Hippocampal formation (tissue), 2 donors: ENCODE measurements at regions not wholly inside any gene's neighbourhood (a gene's known extent, or its start where the extent isn't known, plus 50 kb on each side); places are given as distances from the start of the nearest gene placed in this dataset.

Experiments
- DNase-seq, 2 donors: peaks; one replicate each; lab custom pipeline; 2025; lab: John Stamatoyannopoulos, UW

DNA sequence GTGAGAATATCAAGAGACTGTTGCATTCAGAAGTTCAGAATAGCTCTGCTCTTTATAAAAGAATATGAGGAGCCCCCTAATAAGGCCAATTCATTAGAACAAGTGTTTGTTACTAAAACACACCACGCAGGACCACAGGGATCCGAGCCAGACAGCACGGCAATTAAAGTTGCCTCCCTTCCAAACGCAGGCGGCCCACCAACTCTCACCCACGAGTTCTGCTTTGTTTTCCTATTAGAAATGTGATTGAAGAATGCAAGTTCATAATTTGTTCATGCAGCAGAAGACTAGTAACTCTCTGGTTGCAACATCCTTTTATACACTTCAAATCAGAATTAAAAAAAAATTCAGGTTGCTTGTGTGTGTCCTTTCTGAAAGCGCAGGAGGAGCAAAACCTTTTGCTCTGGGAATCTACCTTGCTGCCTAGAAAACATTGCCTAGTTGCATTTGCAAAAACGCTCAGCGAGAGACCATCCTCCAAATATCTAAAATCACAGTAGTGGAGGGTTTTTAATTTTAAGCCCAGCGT, 1044.1 kb upstream of the NR2F2 start:
- DNase-seq, result no peak

DNA sequence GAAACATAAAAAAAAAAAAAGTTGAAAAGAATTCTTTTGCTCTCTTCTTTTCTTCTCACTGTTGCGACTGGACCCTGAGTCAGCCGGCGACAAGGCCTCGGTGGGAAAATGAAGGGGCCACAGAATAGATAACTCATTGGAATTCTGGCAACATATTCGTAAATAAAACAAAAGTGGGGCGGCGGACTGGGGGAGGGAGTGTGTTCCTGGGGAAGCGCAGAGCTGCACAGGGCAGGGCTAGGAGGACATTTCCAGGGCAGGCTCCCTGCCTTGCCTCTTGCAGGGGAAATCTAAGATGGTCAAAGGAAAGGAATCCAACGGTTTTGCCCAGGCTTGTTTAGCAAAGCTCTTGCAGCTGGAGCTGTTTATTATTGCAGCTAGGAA, 1042.8 kb upstream of the NR2F2 start:
- DNase-seq, result no peak

DNA sequence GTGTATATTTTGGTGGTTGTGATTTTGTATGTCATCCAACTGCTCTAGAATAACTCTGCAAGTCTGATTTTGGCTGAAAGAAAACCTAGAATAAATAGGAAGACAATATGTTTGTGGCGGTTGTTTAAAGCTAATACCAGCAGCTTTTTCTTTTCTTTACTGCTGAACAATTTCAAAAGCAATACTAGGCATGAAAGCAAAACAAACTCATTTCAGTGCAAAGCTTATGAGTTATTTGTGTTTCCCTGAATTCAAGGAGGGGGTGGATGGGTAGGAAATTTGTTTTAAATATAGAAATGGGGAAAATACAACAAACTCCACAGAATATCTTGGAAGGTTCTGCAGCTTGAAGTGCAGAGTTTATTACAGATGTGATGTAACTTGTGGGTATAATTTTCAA, 1041.9 kb upstream of the NR2F2 start:
- no peak for DNase-seq

DNA sequence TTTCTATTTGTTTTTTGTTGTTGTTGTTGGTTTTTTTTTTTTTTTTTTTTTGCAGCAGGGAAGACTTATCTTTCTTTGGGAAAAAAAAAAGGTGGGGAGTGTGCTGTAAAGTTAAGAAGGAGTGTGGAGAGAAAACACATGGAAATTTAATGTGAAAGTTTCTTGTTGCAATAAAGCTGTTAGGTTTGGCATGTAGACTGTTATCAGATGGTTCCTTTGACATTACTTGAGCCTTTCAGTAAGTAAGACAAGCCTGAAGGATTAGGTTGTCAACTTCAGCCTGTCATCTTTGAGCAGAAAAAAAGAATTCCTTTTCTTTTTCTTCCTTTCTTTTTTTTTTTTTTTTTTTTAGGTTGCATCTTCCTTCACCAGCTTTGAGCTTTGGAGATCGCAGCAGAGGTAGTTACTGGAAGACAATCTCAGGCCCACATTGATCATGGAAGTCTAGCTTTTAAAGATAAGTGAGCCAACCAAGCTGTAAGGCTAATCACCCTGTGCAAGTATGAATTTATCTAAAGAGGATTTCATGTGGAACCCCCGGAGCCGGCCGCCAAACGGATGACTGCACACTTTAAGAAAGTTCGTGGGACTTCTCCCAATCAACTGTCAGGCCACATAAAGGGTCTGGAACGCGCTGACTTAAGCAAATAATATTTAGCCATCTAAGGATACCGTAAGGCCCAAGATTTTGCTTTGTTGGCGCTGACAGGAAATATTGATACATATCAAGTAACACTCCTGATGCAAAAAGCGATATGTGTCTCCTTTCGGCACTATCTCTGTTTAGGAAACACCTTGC, 1040.1 kb upstream of the NR2F2 start:
- no peak for DNase-seq

DNA sequence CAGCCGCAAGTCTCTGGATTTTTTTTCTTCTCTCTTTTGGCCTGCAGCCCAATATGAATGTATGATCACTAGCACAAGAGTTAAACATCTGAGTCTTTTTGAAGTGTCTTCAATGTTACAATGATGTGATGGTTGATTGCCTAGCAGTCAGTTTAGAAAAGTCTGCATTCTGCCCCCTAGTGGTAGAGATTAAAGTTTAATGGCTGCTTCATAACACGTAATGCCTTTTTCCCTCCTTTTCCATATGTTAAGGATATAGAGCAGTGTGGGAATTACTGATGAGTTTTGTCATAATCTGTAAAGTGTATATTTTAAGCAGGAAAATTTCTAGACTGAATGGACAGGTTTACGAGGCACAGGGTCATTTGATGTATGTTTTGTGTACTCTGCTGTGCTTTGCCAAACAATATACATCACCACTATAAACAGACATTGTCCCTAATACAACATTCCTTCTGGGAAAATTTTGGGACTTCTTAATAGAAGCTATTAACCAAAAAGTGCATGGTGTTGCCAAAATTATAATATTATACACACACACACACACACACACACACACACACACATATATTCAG, 1038.5 kb upstream of the NR2F2 start:
- peak in 1 of 2 donors; percentile 47 for DNase-seq

DNA sequence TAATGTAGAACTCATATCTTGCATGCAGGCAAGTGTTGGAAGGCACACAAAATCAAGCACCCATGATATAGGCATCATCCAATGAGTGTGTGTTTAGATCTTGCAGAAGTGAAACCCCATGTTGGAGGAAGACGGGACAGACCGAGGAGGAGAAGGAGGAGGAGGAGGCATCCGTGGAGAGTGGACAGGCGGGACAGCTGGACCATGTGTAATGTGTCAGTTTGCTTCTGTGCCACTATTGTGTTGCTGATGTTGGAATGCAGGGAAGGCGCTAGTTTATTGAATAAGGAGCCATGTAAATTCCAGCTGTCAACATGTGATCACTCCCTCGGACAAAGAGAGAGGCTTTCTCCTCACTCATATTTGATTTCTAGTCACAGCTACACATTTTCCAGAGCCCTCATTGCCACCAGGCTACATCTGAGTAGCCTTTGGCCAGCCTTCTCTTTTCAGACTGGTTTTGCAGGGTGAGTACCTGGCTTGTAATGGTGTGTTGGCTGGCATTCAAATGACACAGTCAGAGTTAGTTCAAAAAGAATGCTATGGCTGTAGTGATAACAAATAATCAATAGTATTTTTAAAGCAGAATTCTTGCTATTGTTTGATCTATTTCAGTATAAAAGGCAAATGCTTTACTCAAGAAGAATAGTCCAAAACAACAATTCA, 1037.6 kb upstream of the NR2F2 start:
- peak in 1 of 2 donors; percentile 5 for DNase-seq

DNA sequence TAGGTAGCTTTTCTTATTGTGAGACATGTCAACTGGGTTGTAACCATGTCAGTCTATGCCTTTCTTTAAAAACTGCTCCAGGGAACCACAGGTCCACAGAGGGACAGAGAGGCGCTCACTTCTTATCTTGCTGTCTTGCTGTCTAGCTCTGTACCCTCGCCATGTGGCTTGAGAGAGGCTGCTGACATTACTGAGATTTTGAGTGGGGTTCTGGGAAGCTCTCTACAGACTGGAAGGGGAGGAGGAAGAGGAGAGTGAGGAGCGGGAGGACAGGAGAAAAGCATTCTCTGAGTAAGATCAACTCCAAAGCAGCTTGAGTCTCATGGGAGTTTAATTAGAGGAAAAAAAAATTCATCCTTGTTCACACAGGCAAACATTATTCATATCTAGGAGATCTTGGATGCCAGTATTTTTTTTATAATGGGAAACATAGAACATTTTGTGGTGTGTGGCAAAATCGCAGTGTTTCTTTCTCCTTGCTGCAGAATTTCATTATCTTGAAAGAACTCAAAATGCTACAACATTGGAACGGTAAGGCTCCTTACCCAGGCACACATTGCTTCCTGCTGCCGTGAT, 1037.0 kb upstream of the NR2F2 start:
- DNase-seq, result no peak

DNA sequence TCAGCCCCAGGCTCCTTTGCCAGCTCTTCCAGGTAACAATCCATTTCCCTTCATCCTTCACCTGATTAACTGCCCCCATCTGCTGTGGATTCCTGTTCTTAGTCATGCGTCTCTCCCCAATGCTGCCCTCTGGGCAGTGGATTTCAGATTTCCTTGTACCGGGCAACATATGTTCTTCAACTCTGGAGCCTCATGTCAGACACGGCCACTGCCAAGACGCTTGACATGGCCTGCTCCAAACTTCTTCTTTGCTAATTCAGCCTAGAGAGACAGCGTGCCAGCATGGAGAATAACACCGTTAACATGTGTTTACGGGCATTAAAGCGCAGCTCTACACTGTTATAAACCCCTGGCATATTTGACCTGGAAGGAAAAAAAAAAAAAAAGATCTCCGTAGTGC, 1035.1 kb upstream of the NR2F2 start:
- no peak for DNase-seq

DNA sequence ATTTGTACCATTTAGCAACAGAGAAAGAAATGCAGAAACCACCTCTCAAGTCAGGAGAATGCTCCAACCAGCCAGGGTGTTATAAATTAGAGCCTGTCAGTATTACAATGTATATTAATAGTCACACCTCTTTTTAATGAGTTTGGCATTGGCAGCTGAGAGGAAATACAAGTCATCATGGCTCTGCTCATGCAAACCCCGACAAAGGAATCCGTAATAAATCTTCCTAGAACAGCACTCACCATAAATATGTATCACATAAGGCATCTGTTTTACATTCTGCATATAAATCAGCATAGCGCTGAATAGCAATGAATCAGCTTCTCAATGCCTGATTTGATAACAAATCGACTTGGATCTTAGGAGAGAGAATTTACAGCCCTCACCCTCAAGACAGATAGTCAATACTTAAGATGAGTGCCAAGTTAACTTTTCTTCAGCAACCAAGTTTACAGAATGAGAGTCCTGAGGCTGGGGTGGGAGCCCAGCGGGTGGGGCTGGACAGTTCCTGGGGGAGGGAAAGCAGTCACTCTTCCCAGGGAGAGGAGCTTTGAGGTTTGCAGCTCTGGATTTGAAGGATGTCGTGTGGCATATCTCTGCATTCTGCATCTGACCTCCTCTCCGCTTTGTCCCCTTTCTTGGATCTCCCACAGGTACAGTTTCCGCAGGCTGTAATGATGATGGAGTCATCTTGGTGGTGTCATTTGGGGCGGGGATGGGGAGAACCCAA, 1034.4 kb upstream of the NR2F2 start:
- DNase-seq, result no peak

DNA sequence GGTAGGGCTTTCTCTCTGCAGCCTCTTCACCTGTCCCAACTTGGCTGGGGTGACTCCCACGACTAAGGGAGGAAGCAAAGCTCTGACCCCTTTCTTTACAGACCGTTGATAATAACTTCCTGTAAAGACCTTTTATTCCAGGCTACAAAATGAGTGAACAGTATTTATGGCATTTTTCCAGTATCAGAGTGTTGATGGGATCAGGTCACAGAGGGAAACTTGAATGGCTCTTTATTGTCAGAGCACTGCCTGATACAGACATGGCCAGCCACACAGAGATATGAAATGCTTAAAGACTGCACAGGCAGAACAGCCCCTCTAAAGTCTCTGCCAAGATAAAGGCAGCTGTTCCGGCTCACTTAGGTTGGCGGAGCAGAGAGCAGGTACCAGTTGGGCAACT, 1033.9 kb upstream of the NR2F2 start:
- no peak for DNase-seq

DNA sequence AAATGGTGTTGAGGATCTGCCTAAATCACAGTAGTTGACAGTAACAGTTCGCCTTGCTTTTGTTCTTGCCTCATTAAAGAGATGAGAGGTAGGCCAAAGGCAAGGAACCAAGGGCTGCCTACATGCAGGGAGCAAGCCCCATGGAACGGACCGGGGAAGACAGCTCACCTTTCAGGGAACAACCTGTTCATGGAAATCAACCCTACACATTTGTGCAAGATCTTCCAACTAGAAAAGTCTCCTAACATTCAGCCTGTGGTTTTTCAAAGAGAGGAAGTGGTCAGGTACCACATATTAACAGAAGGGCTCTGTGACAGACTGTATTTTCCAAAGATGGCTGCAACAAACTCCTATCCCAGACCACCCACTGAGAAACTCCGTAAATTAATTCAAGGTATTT, 1031.8 kb upstream of the NR2F2 start:
- no peak for DNase-seq

DNA sequence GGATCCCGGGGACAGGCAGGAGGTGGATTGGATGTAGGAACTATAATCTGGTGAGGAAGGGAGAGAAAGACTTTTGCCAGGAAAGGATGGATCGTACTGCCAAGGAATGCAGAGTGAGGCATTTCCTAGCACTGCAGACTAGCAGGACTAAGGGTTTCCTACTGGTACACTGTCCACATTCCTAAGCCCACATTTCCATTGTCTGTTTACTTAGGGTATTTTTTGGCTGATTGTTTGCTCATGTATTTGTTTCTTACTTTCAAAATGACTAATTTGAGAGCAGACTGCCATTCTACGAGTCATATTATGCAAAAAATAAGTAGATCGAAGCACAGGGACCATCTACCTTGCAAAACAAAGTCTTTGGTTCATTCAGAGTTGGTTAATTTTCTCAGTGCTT, 1029.5 kb upstream of the NR2F2 start:
- DNase-seq, result no peak

DNA sequence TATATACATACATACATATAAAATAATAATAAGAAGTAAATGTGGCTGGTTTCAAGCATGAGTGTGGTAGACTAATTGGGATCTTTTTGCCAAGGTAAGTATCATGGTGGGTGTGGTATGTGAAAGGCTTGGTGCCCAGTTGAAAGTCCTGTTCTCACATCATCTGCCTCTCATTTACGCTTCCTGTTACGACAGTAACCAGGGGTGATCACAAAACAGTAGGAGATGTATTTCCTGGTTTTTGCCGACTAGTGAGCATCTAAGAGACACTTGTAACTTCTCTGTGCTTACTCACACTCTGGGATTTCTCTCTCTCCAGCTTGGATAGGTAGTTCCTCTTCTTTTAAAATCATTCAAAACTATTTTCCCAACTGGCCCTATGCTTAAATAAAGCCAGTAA, 1028.3 kb upstream of the NR2F2 start:
- no peak for DNase-seq

DNA sequence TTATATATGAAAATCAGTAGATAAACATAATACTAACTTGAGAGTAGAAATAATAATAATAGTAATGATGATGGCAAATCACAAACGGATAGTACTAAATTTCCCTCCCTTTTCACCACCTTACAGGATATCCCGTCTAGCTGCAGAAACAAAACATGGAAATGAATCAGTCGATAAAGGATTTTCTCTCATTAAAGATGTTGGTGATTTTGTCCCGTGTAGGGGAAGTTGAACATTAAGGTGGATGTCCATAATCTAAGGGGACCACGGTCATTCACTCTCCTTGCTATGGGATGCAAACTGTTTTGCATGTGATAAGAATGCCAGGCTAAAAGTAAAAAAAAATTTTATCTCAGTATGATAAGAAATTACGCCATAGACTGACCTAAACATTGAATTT, 1027.7 kb upstream of the NR2F2 start:
- no peak for DNase-seq

DNA sequence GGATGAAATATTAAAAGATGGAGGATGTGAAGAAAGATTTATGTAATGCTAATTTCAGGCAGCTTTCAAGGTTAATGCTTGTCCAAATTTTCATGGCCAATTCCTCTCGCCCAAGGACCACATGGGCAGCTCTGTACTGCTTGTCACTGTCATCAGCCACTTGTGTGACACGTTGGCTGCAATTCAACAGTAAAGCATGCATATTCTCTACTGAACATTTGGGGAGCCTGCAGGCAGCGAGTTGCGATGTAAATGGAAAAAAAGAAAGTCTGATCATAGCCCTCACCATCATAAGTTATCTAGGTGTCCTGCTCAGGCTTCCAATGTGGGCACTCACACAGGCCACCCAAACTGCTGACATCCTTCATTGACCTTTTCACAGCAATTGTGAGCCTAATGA, 1026.8 kb upstream of the NR2F2 start:
- no peak for DNase-seq

DNA sequence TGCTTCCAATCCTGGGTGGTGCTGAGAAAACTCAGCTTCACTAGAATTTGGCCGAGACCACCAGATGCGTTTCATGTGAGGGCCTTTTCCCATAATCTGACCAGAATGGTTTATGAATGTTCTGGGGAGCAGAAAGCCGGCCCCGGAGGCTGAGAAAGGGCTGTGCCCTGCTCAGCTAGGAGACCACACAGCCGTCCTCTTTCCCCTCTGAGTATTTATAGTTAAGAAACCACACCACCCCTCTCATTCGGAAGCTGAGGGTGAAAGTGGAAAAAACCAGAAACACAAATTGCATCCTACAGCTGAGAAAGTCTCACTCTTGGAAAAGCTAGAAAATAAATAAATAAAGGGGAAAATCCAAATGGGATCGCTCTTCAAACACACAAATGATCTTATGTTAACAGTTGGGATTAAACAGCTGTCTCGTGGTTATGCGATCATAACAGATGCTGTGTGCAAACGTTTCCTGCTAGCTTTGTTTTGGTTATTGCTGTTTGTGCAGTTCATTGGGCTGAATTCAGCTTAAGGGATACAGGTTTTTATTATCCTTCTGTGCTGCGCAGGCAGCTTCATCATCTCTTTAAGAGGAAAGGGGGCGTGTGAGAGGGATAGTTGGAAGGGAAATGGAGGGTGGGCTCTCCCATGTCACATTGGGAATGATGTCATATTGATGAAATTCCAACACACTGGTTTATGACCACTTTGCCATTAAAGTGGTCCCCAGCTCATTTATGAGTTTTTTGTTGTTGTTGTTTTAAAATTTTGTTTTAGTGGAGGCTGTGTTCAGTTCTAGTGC, 1026.2 kb upstream of the NR2F2 start:
- no peak for DNase-seq

DNA sequence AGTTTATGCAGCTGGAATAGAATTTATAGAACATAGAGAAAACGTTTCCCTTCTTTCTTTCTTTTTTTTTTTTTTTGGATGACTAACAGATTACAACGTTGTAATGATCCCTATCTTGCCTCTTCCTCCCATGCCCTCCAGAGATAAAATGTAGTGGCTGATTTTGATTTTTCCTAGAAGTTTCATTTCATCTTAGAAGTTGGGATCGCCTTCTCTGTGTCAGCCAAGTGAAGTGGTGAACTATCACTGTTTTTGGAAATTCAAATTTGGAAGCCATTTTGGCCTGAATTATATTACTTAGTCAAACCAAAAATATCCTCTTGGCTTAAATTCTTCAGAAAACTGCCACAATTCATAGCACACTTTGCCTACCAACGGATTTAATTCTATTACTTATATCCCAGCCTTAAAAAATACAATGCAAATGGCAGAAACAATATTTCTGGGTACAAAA, 1025.5 kb upstream of the NR2F2 start:
- DNase-seq, result no peak

DNA sequence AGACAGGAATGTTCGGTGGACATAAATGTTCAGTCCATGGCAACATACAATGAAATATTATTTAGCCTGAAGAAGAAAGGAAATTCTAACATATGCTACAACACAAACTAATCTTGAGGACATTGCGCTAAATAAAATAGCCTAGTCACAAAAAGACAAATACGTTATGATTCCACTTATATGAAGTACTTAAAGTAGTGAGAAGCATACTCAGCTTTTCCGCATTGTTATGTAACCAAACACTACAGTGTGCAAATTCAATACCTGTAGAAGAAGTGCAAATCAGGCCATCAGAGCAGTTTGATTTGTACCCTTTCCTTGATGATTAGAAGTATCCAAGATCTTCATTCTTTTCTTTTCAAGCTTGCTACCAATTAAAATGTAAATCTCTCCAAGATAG, 1023.4 kb upstream of the NR2F2 start:
- DNase-seq, result no peak

DNA sequence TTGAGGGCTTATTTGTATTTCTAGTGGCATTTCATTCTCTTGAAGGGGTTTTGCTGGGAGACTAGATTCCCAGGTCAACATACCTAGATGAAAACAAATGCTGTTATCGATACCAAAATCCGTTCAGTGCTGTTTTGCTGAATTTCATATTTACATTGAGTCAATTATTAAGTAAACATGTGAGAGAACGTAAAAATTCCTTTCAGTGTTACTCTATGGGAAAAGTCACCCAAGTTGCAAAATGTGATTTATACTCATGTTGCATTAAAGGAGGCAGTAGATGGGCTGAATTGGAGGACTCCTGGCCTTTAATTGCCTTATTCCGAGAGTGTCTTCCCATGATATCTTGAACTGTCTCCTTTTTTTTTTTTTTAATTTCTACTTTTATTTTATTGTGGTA, 1011.3 kb upstream of the NR2F2 start:
- no peak for DNase-seq

DNA sequence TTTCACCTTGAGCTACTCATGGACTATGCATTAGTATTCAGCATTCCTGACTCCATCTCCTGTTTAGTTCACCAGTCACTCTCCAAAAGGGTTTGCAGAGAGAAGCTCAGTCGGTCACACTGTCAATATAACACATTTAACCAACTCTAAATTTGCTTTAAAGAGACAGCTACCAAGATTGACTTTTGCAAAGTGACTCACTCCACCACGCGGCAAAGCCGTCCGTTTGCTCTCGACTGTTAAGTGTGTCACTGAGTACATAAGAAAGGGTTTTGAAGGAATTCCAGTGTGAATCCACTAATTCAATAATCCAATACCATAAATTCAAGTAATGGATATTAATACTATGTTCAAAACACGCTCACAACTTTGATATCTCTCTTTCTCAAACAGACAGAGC, 1006.7 kb upstream of the NR2F2 start:
- DNase-seq, result no peak

DNA sequence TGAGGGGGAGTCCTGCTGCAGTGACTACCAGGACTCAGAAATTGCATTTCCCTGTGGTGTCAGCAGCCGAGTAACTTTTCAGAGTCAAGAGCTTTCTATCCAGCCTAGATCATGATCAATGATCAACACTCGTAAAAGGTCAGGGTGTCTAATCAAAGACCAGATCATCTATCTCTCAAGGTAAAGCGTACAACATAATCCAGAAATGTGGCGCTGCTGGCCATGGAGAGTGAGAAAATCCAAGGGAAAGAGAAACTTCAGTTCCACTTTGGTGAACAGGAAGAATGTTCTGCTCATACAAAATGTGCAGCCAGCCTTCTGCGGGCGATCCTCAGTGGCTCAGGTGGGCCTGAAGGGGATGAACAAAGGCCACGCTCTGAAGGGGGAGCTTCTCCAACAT, 1005.8 kb upstream of the NR2F2 start:
- DNase-seq, result no peak
